Thymus (tissue), 11 donors: ENCODE measurements at regions not wholly inside any gene's neighbourhood (a gene's known extent, or its start where the extent isn't known, plus 50 kb on each side); places are given as distances from the start of the nearest gene placed in this dataset.
"Not testable (repeated sequence)": the region's sequence is repeated elsewhere in the genome, so short reads cannot be mapped to it uniquely, and the experiment has no call there.

Experiments
- DNase-seq, 9 donors: peaks; one replicate each; pipeline ENCODE4 v3.0.0-alpha.2; 2013; ENCODE audit warnings: low spot score in 9 of 9, low read depth in 6 of 9, missing footprints in 1 of 9
- H3K27ac ChIP-seq, 2 donors: one replicate each; pipeline ENCODE4 v1.5.1; 2013; ENCODE audit warnings: control low read depth in 1 of 2, low read depth in 1 of 2, low read length in 1 of 2, mild to moderate bottlenecking in 1 of 2, moderate library complexity in 1 of 2
- H3K27me3 ChIP-seq, 2 donors: one replicate each; pipeline ENCODE4 v1.5.1; 2013; ENCODE audit warnings: low read length in 1 of 2; ENCODE audit not compliant: control insufficient read depth in 2 of 2, insufficient read depth in 1 of 2
- H3K36me3 ChIP-seq, 2 donors: one replicate each; pipeline ENCODE4 v1.5.1; 2013; ENCODE audit warnings: low read length in 1 of 2, mild to moderate bottlenecking in 1 of 2, moderate library complexity in 1 of 2; ENCODE audit not compliant: control insufficient read depth in 2 of 2, insufficient read depth in 2 of 2
- H3K4me1 ChIP-seq, 2 donors: one replicate each; pipeline ENCODE4 v1.5.1; 2013; ENCODE audit warnings: low read length in 2 of 2; ENCODE audit not compliant: control insufficient read depth in 2 of 2, insufficient read depth in 2 of 2
- H3K4me3 ChIP-seq, 2 donors: one replicate each; pipeline ENCODE4 v1.5.1; 2013; ENCODE audit warnings: low read length in 2 of 2, control low read depth in 1 of 2, mild to moderate bottlenecking in 1 of 2
- H3K9me3 ChIP-seq, 2 donors: one replicate each; pipeline ENCODE4 v1.5.1; 2013; ENCODE audit warnings: low read length in 1 of 2, mild to moderate bottlenecking in 1 of 2; ENCODE audit not compliant: control insufficient read depth in 2 of 2, insufficient read depth in 1 of 2
- WGBS: extraction: QIAGEN DNeasy Blood & Tissue Kit; methylation state at CpG from one replicate; pipeline ENCODE4 v1.1.7; 2013; 5-methylcytosine and 5-hydroxymethylcytosine counted together
- donor health status: healthy.

DNA sequence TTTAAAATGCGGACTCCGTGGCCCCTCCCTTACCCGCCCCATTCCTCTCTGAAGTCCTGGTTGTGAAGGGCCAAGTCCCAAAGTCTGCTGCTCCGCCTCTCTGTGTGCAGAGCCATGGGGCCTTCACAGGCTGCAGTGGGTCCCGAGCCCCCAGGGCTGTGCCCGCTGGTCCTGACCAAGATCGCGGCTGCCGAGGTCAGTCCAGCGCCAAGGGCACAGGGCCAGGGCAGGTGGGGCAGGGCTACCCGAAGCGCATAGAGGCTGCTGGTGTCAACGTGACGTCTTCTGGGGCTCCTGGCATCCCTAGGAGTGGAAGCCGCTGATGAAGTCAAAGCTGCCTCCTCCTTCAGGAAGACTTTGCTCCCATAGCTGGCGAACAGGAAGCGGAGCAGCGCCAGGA, 858.8 kb downstream of the TUBA3C start:
- WGBS, result 85% methylated on average over 16 of the region's 18 CpGs
- not testable (repeated sequence) for H3K27ac ChIP-seq, H3K9me3 ChIP-seq, H3K4me1 ChIP-seq, H3K27me3 ChIP-seq, H3K4me3 ChIP-seq, H3K36me3 ChIP-seq, DNase-seq

DNA sequence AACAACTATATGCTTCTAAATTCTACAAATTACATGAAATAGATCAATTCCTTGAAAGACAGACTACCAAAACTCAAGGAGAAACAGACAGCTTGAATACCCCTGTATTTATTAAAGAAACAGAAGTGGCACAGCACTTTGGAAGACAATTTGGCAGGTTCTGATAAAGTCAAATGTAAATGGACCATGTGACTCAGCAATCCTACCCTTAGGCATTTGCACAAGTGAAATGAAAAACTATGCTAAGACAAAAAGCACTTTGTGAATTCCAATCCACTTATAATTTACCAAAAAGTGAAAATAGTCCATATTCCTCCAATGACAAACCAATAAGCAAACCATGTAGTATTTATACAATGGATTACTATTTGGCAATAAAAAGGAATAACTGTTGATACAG, 862.0 kb downstream of the TUBA3C start:
- not testable (repeated sequence) for DNase-seq, H3K4me1 ChIP-seq, H3K27ac ChIP-seq, H3K27me3 ChIP-seq, H3K4me3 ChIP-seq, H3K9me3 ChIP-seq, H3K36me3 ChIP-seq

DNA sequence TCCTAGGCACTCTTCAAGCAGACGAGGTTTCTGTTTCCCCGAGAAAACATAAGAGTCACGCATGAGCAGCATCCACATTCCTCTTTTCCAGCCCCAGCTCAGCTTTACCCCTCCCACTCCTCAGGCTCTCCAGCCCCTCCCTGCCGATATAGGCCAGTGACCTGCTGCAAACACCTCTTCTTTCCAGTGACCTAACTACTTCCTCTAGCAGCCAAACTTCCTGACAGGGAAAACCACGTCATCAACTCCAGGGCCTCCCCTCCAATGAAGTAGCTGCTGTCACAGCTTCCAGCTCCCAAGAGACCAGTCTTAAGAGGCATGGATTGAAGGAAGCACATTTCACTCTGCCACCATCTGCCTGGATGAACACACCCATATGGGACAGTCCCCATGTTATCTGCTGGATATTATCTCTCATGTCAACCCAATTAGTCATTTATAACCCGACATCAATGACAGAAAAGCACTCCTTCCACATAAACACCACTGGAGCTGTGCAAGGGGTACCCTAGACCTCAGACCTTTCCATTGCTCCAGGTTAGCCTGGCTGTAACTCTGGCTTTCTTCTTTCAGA, 878.3 kb downstream of the TUBA3C start:
- H3K4me1 ChIP-seq, H3K27ac ChIP-seq, H3K9me3 ChIP-seq, DNase-seq, H3K4me3 ChIP-seq, H3K27me3 ChIP-seq, H3K36me3 ChIP-seq: not testable (repeated sequence)
- 79% methylated on average over 6 of the region's 6 CpGs for WGBS

- H3K9me3 ChIP-seq, H3K36me3 ChIP-seq, H3K27me3 ChIP-seq, H3K4me3 ChIP-seq, H3K4me1 ChIP-seq, H3K27ac ChIP-seq, DNase-seq: not testable (repeated sequence)
- 69% methylated on average over 1 of the region's 1 CpG for WGBS
Observed at GRCh38 chr13:18300968-18301367, 880.7 kb downstream of the TUBA3C start.

GRCh38 chr13:18297359-18297758, 884.3 kb downstream of the TUBA3C start:
- not testable (repeated sequence) for H3K27ac ChIP-seq, H3K36me3 ChIP-seq, H3K4me1 ChIP-seq, H3K27me3 ChIP-seq, H3K4me3 ChIP-seq, H3K9me3 ChIP-seq
- WGBS, result 78% methylated on average over 48 of the region's 48 CpGs
- DNase-seq, result peak in 1 of 9 donors; percentile 0

- H3K27ac ChIP-seq, H3K36me3 ChIP-seq, H3K4me1 ChIP-seq, H3K9me3 ChIP-seq, H3K27me3 ChIP-seq, H3K4me3 ChIP-seq, DNase-seq: not testable (repeated sequence)
- 92% methylated on average over 5 of the region's 7 CpGs for WGBS
Observed at GRCh38 chr13:18296617-18297016, 885.0 kb downstream of the TUBA3C start.

DNA sequence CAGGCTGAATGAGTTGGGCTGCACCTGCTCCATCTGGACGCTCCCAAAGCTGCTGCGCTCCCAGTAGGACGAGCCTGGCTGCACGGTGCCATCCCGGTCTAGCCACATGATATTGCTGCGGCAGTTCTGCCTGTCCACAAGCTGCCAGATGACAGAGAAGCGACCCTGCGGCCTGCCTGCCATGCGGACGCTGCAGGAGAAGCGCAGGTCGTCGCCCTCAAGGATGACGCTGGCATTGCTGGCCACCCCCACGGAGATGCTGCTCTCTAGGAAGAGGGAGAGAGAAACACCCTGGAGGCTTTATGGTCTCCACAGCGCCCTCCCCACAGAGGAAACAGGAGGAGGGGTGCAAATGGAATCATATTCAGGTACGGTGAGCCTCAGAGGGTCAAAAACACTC, 887.3 kb downstream of the TUBA3C start:
- not testable (repeated sequence) for H3K4me1 ChIP-seq, H3K9me3 ChIP-seq, H3K27me3 ChIP-seq, H3K27ac ChIP-seq, H3K4me3 ChIP-seq, DNase-seq, H3K36me3 ChIP-seq
- WGBS, result 81% methylated on average over 13 of the region's 17 CpGs

GRCh38 chr13:18286848-18287247, 894.8 kb downstream of the TUBA3C start:
- not testable (repeated sequence) for H3K27me3 ChIP-seq, H3K4me3 ChIP-seq, H3K9me3 ChIP-seq, H3K36me3 ChIP-seq, H3K27ac ChIP-seq, DNase-seq, H3K4me1 ChIP-seq
- WGBS, result 37% methylated on average over 2 of the region's 2 CpGs

DNA sequence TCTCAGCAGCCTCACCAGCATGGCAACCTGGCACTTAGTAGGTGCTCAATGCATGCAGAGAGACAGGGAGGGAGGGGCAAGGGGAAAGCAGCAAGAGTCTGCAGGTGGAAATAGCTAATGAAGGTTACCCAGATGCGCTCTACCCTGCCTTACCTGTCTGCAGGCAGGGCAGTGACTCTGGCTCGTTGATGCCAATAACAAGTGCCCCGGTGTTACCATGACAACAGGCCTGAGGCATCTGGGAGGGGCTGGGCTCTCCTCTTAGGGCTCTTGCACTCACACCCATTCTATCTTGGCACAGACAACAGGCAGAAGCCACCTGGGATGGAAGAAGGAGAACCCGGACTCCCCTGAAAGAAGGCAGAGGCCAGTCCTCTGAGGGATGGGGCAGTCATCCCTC, 896.0 kb downstream of the TUBA3C start:
- H3K27ac ChIP-seq, H3K27me3 ChIP-seq, H3K36me3 ChIP-seq, H3K4me3 ChIP-seq, DNase-seq, H3K9me3 ChIP-seq, H3K4me1 ChIP-seq: not testable (repeated sequence)
- WGBS, result 85% methylated on average over 4 of the region's 4 CpGs

DNA sequence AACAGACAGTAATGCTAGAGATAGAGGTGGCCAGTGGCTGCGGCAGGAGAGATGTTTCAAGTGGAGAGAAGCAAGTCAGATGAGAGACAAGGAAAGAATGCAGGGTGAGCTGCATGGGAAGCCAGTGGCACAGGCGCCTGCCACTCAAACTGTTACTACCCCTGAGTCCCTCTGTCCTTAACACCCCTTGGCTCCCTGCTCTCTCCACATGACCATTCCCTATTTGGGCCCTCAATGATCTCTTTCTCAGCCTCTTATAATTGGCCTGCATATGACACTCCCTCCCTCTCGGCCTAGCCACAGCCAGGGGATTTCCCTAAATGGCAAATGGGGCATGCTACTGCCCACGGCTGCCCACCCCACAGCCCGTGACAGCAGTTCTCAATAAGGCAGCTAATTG, 897.6 kb downstream of the TUBA3C start:
- not testable (repeated sequence) for DNase-seq, H3K9me3 ChIP-seq, H3K27ac ChIP-seq, H3K36me3 ChIP-seq, H3K4me1 ChIP-seq, H3K27me3 ChIP-seq, H3K4me3 ChIP-seq
- 82% methylated on average over 2 of the region's 5 CpGs for WGBS
